Endodermal cell (in vitro differentiated cells): ENCODE measurements at regions not wholly inside any gene's neighbourhood (a gene's known extent, or its start where the extent isn't known, plus 50 kb on each side); places are given as distances from the start of the nearest gene placed in this dataset.

ENCODE experiments used
- DNase-seq: peaks from one replicate; pipeline ENCODE4 v3.0.0-alpha.2; 2017
- H3K27ac ChIP-seq: 2 replicates; pipeline ENCODE4 v1.5.1; 2013; ENCODE audit warnings: mild to moderate bottlenecking, low read depth, low read length, moderate library complexity
- H3K27me3 ChIP-seq: 2 replicates; pipeline ENCODE4 v1.6.1; 2013; ENCODE audit warnings: mild to moderate bottlenecking, low read length, moderate library complexity; ENCODE audit not compliant: insufficient read depth, control insufficient read depth, poor library complexity, severe bottlenecking
- H3K36me3 ChIP-seq: 2 replicates; pipeline ENCODE4 v1.7.0; 2013; ENCODE audit warnings: mild to moderate bottlenecking, low read length, moderate library complexity; ENCODE audit not compliant: control insufficient read depth, insufficient read depth
- H3K4me1 ChIP-seq: one replicate; pipeline ENCODE4 v1.7.0; 2013; ENCODE audit warnings: low read length; ENCODE audit not compliant: control insufficient read depth, insufficient read depth
- H3K4me3 ChIP-seq: 2 replicates; pipeline ENCODE4 v1.5.1; 2013; ENCODE audit warnings: mild to moderate bottlenecking, low read length, moderate library complexity
- H3K9ac ChIP-seq: 2 replicates; pipeline ENCODE4 v1.6.1; 2013; ENCODE audit warnings: mild to moderate bottlenecking, low read length, moderate library complexity; ENCODE audit not compliant: poor library complexity, severe bottlenecking; ENCODE audit errors: extremely low read depth
- H3K9me3 ChIP-seq: 2 replicates; pipeline ENCODE4 v1.6.1; 2013; ENCODE audit warnings: mild to moderate bottlenecking, low read length, moderate library complexity; ENCODE audit not compliant: control insufficient read depth
- H3K27ac Mint-ChIP-seq: 2 replicates; pipeline ENCODE4 v1.8.0; 2020; ENCODE audit warnings: mixed read lengths
- H3K27me3 Mint-ChIP-seq: 2 replicates; pipeline ENCODE4 v1.8.0; 2021; ENCODE audit warnings: mild to moderate bottlenecking, mixed read lengths; ENCODE audit not compliant: insufficient read depth
- H3K36me3 Mint-ChIP-seq: 2 replicates; pipeline ENCODE4 v1.8.0; 2020; ENCODE audit warnings: low read depth, mixed read lengths
- H3K4me1 Mint-ChIP-seq: 2 replicates; pipeline ENCODE4 v1.8.0; 2020; ENCODE audit warnings: mixed read lengths
- H3K4me3 Mint-ChIP-seq: 2 replicates; pipeline ENCODE4 v1.8.0; 2020; ENCODE audit warnings: mild to moderate bottlenecking, moderate library complexity, mixed read lengths
- H3K9me3 Mint-ChIP-seq: 2 replicates; pipeline ENCODE4 v1.8.0; 2020; ENCODE audit warnings: mild to moderate bottlenecking, mixed read lengths
- WGBS, 2 experiments: methylation state at CpG; one replicate each; pipeline versions ENCODE4 v1.1.5 to v1.1.7; 2013; ENCODE audit warnings: missing lambda C conversion rate in 2 of 2, mixed read lengths in 1 of 2; ENCODE audit not compliant: insufficient coverage in 1 of 2, insufficient read length in 1 of 2; 5-methylcytosine and 5-hydroxymethylcytosine counted together
- TF ChIP-seq, protein P1 (sequence below): fragments of 200-600 bp; sonication (generic); conservative IDR thresholded peaks from 2 replicates; pipeline ENCODE4 v1.5.0; 2021; ENCODE audit warnings: antibody characterized with exemption, mild to moderate bottlenecking

DNA sequence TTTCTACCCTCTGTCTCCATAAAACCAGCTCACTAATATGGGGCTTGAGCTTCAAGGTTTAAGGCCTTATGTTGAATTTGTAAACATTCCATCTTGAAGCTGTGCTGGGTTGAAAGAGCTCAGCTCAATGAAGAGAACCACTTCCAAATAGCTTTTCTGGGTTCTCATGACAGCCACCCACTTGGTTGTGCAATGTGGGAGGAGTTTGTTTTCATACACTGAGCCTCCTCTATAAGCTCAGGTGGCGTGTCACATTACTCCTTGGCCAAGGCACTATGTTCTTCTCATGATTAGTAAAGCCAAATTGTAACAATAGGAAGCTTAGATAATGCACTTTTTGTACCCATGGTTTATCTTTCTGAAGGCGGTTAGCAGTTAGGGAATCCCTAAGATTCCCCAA lies 265.6 kb downstream of the PTEN start:
- Histone ChIP-seq H3K9me3 (no peaks in the 10 kb centered on the region), H3K27me3 (peaks cover 44% of the 10 kb centered on the region), H3K4me1 (no peaks in the 10 kb centered on the region), H3K27ac (no peak overlapping the region), H3K4me3 (no peak overlapping the region), H3K36me3 (no peaks in the 10 kb centered on the region), H3K9ac (no peak overlapping the region)
- TF ChIP-seq, protein P1, sequence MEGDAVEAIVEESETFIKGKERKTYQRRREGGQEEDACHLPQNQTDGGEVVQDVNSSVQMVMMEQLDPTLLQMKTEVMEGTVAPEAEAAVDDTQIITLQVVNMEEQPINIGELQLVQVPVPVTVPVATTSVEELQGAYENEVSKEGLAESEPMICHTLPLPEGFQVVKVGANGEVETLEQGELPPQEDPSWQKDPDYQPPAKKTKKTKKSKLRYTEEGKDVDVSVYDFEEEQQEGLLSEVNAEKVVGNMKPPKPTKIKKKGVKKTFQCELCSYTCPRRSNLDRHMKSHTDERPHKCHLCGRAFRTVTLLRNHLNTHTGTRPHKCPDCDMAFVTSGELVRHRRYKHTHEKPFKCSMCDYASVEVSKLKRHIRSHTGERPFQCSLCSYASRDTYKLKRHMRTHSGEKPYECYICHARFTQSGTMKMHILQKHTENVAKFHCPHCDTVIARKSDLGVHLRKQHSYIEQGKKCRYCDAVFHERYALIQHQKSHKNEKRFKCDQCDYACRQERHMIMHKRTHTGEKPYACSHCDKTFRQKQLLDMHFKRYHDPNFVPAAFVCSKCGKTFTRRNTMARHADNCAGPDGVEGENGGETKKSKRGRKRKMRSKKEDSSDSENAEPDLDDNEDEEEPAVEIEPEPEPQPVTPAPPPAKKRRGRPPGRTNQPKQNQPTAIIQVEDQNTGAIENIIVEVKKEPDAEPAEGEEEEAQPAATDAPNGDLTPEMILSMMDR: no peak
- Mint-ChIP-seq H3K27me3 (peaks cover 51% of the 10 kb centered on the region), H3K4me1 (no peaks in the 10 kb centered on the region), H3K36me3 (no peaks in the 10 kb centered on the region), H3K27ac (no peak overlapping the region), H3K9me3 (no peaks in the 10 kb centered on the region), H3K4me3 (no peak overlapping the region)
- WGBS, 2 experiments: 96 to 100% methylated on average over 1 to 2 of the region's 2 CpGs
- DNase-seq: no peak

- Mint-ChIP-seq H3K27ac (no peak overlapping the region), H3K4me1 (no peaks in the 10 kb centered on the region), H3K9me3 (no peaks in the 10 kb centered on the region), H3K36me3 (no peaks in the 10 kb centered on the region), H3K4me3 (no peak overlapping the region), H3K27me3 (peaks cover 35% of the 10 kb centered on the region)
- Histone ChIP-seq H3K27me3 (peaks cover 26% of the 10 kb centered on the region), H3K36me3 (no peaks in the 10 kb centered on the region), H3K4me1 (no peaks in the 10 kb centered on the region), H3K4me3 (no peak overlapping the region), H3K9me3 (no peaks in the 10 kb centered on the region), H3K27ac (no peak overlapping the region), H3K9ac (no peak overlapping the region)
- TF ChIP-seq, protein P1: no peak
- no CpG with 5 or more reads among the region's 1 CpG for WGBS, 2 experiments
- DNase-seq: no peak
Measured at GRCh38 chr10:88130912-88131311, 267.5 kb downstream of the PTEN start.

DNA sequence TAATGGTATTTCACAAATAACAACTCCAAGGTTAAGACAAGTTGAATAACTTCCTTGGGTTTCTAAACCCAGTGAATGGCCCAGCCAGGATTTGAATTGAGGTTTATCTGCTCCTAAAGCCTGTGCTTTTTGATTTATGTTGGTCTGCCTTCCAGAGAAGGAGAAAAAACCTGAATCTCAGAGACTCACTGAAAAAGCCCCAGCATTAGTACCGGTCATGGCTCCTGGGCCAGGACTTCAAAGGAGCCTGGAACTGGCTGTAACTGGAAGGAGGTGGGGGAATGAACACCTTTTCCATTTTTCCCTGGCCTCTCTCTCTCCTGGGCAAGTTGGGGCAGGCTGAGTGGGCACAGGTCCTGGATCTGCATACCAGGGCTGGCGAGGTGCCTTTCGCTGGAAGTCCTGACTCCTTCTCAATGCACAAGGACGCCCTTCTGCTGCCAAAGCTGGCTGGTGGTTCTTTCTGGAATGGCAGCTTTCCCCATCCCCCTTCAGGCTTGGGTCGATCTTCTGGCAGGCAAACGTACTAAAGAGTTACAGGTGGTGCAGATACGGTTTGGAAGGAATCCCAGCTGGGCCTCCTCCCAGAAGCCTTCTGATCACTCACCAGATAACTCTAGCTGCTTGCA lies 268.2 kb downstream of the PTEN start:
- Histone ChIP-seq H3K27me3 (peaks cover 20% of the 10 kb centered on the region), H3K9me3 (no peaks in the 10 kb centered on the region), H3K4me1 (no peaks in the 10 kb centered on the region), H3K36me3 (no peaks in the 10 kb centered on the region), H3K9ac (no peak overlapping the region), H3K27ac (no peak overlapping the region), H3K4me3 (no peak overlapping the region)
- TF ChIP-seq, protein P1: peak; percentile 51
- no peaks in the 10 kb centered on the region for H3K9me3 Mint-ChIP-seq
- no peak overlapping the region for H3K4me3 Mint-ChIP-seq
- no peaks in the 10 kb centered on the region for H3K36me3 Mint-ChIP-seq
- no peak for DNase-seq
- 86 to 94% methylated on average over 2 to 7 of the region's 7 CpGs for WGBS, 2 experiments
- no peaks in the 10 kb centered on the region for H3K4me1 Mint-ChIP-seq
- peaks cover 30% of the 10 kb centered on the region for H3K27me3 Mint-ChIP-seq
- no peak overlapping the region for H3K27ac Mint-ChIP-seq
